Suprapubic skin (tissue), 4 donors: ENCODE measurements at regions not wholly inside any gene's neighbourhood (a gene's known extent, or its start where the extent isn't known, plus 50 kb on each side); places are given as distances from the start of the nearest gene placed in this dataset.
"Not testable (repeated sequence)": the region's sequence is repeated elsewhere in the genome, so short reads cannot be mapped to it uniquely, and the experiment has no call there.

ENCODE experiments used
- DNase-seq, 2 donors: peaks; one replicate each; pipeline ENCODE4 v3.0.0-alpha.2; 2019; ENCODE audit warnings: low spot score in 2 of 2
- H3K27ac ChIP-seq: fragments of 200-600 bp; sonication (generic); one replicate; pipeline ENCODE4 v1.5.1; 2019
- H3K27me3 ChIP-seq: fragments of 200-600 bp; sonication (generic); one replicate; pipeline ENCODE4 v1.5.1; 2019
- H3K36me3 ChIP-seq: fragments of 200-600 bp; sonication (generic); one replicate; pipeline ENCODE4 v1.5.1; 2019
- H3K4me1 ChIP-seq: fragments of 200-600 bp; sonication (generic); one replicate; pipeline ENCODE4 v1.5.1; 2019
- H3K4me3 ChIP-seq: fragments of 200-600 bp; sonication (generic); one replicate; pipeline ENCODE4 v1.5.1; 2019; ENCODE audit warnings: mild to moderate bottlenecking
- H3K9me3 ChIP-seq: fragments of 200-600 bp; sonication (generic); one replicate; pipeline ENCODE4 v1.5.1; 2019
- EP300 ChIP-seq: sonication (generic); formaldehyde crosslinking; IDR thresholded peaks from one replicate; pipeline ENCODE4 v1.6.1; 2017; ENCODE audit warnings: antibody characterized with exemption
- POLR2A ChIP-seq, 2 donors: fragments of 450-650 bp; IDR thresholded peaks; one replicate each; pipeline ENCODE4 v1.6.1; 2017; ENCODE audit warnings: antibody characterized with exemption in 2 of 2, mild to moderate bottlenecking in 2 of 2, moderate library complexity in 2 of 2
- POLR2AphosphoS5 ChIP-seq, 3 donors: sonication (generic); formaldehyde crosslinking; IDR thresholded peaks; one replicate each; pipeline ENCODE4 v1.6.1; 2017; ENCODE audit warnings: antibody characterized with exemption in 3 of 3
- WGBS: methylation state at CpG from one replicate; pipeline ENCODE4 v1.1.5; 2018; 5-methylcytosine and 5-hydroxymethylcytosine counted together
- TF ChIP-seq, protein P1 (sequence below), 2 donors: fragments of 200-600 bp in 1 of 2; fragments of 450-650 bp in 1 of 2; sonication (generic) in 1 of 2; IDR thresholded peaks; one replicate each; pipeline ENCODE4 v1.5.1; 2016 to 2019; ENCODE audit warnings: antibody characterized with exemption in 2 of 2, mild to moderate bottlenecking in 1 of 2, moderate library complexity in 1 of 2

DNA sequence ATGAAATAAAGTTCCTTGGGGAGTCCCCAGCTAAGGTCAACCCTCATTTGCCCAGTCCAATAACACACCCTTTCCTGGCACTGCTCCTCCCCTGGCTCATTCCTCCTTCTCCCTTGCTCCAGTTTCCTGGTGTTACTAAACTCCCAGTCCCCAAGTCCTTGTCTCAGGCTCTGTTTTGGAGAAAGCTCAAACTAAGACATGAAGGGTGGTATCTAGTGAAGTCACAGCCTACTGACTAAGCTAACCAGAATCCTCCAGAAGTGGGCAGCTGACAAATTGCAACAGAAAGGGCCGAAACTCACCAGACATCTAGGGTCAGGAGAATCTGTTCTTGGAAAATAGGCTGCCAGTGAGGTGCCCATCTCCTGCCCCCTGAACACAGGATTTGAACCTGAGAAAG lies 118.7 kb upstream of the NEK6 start:
- WGBS = 70% methylated on average over 1 of the region's 1 CpG
- Histone ChIP-seq H3K27me3 (no peaks in the 10 kb centered on the region), H3K4me1 (no peaks in the 10 kb centered on the region), H3K27ac (no peak overlapping the region), H3K9me3 (no peaks in the 10 kb centered on the region), H3K4me3 (no peak overlapping the region), H3K36me3 (no peaks in the 10 kb centered on the region)
- TF ChIP-seq POLR2A (IDR thresholded peaks at IDR 0.05) (no peak), POLR2AphosphoS5 (IDR thresholded peaks at IDR 0.05) (no peak), EP300 (no peak)
- TF ChIP-seq, protein P1, sequence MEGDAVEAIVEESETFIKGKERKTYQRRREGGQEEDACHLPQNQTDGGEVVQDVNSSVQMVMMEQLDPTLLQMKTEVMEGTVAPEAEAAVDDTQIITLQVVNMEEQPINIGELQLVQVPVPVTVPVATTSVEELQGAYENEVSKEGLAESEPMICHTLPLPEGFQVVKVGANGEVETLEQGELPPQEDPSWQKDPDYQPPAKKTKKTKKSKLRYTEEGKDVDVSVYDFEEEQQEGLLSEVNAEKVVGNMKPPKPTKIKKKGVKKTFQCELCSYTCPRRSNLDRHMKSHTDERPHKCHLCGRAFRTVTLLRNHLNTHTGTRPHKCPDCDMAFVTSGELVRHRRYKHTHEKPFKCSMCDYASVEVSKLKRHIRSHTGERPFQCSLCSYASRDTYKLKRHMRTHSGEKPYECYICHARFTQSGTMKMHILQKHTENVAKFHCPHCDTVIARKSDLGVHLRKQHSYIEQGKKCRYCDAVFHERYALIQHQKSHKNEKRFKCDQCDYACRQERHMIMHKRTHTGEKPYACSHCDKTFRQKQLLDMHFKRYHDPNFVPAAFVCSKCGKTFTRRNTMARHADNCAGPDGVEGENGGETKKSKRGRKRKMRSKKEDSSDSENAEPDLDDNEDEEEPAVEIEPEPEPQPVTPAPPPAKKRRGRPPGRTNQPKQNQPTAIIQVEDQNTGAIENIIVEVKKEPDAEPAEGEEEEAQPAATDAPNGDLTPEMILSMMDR (IDR thresholded peaks at IDR 0.05) = no peak
- DNase-seq = no peak

DNA sequence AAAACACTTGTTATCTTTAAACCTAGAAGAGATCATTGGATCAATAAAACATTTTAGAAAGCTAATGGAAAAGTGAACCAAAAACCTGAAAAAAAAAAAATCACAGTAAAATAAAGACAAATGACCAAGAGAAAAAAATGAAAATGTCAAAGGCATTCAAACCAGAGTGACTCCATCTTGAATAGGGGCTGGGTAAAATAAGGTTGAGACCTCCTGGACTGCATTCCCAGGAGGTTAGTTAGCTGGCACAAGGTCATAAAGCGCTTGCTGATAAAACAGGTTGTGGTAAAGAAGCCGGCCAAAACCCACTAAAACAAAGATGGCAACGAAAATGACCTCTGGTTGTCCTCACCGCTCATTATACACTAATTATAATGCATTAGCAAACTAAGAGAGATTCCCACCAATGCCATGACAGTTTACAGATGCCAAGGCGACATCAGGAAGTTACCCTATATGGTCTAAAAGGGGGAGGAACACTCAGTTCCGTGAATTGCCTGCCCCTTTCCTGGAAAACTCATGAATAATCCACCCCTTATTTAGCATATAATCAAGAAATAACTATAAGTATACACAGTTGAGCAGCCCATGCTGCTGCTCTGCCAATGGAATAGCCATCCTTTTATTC lies 116.7 kb upstream of the NEK6 start:
- TF ChIP-seq, protein P1 (IDR thresholded peaks at IDR 0.05) = no peak
- no peak for TF ChIP-seq POLR2A (IDR thresholded peaks at IDR 0.05)
- TF ChIP-seq POLR2AphosphoS5 (IDR thresholded peaks at IDR 0.05) = no peak
- TF ChIP-seq EP300 = no peak
- 85% methylated on average over 6 of the region's 6 CpGs for WGBS
- no peaks in the 10 kb centered on the region for H3K36me3 ChIP-seq
- H3K4me1 ChIP-seq = no peaks in the 10 kb centered on the region
- H3K4me3 ChIP-seq = no peak overlapping the region
- no peaks in the 10 kb centered on the region for H3K9me3 ChIP-seq
- no peak for DNase-seq
- no peaks in the 10 kb centered on the region for H3K27me3 ChIP-seq
- no peak overlapping the region for H3K27ac ChIP-seq

DNA sequence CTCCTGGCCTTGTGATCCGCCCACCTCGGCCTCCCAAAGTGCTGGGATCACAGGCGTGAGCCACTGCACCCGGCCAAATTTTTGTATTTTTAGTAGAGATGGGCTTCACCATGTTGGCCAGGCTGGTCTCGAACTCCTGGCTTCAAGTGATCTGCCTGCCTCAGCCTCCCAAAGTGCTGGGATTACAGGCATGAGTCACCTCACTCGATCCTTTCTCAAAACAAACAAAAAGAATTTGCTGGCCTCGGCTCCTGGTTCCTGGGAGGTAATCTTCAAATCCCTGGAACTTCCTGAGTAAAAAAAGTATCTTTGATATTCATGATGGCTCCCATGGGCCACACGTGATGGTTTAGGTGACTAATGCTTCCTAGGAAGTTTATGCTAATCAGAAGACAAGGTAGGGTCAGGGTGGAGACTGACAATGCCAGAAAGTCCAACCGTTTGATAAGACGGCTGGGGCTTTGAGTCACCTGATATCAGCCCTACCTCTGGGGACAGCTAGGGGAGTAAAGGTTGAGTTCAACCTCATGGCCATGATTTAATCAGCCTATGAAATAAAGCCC lies 113.1 kb upstream of the NEK6 start:
- H3K27me3 ChIP-seq, H3K27ac ChIP-seq, H3K4me1 ChIP-seq, H3K36me3 ChIP-seq, H3K9me3 ChIP-seq, DNase-seq, H3K4me3 ChIP-seq: not testable (repeated sequence)
- 59% methylated on average over 10 of the region's 10 CpGs for WGBS

DNA sequence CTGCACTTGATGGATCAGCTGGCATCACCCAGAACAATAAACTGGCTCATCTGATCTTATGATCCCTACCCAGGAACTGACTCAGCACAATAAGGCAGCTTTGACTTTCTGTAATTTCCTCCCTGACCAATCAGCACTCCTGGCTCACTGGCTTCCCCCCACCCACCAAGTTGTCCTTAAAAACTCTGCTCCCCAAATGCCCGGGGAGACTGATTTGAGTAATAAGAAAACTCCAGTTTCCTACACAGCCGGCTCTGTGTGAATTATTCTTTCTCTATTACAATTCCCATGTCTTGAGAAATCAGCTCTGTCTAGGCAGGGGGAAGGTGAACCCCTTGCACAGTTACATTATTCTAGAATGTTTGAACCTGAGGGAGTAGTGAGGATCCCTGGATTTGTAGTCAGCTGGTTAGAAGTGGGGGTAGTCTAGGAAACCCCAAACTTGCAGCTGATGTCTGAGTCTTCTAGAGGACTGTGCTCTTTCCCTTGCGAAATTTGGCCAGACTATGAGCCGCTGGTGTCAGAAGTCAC lies 111.7 kb upstream of the NEK6 start:
- Histone ChIP-seq H3K36me3 (no peaks in the 10 kb centered on the region), H3K4me3 (no peak overlapping the region), H3K27me3 (peaks cover 4% of the 10 kb centered on the region), H3K9me3 (no peaks in the 10 kb centered on the region), H3K27ac (no peak overlapping the region), H3K4me1 (no peaks in the 10 kb centered on the region)
- TF ChIP-seq, protein P1 (IDR thresholded peaks at IDR 0.05) = no peak
- TF ChIP-seq POLR2AphosphoS5 (IDR thresholded peaks at IDR 0.05) = no peak
- no peak for DNase-seq
- WGBS = 90% methylated on average over 4 of the region's 4 CpGs

DNA sequence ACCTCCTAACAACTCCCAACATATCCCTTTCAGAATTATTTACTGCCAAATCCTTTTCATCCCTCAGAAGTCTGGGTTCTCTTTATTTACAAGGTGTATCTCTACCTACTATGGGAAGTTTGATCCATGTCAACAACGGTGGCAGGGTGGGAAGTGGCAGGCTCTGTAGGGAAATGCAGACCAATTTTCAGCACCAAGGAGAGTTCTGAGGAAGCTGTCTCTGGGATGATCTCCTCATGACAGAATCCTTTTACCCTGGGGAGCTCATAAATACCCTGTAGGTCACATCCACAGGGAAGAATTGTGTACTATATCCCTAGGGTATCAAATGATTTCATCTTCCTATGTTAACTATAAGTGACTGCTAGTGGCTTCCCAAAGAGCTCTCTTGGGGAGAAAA lies 107.8 kb upstream of the NEK6 start:
- Histone ChIP-seq H3K27ac (no peak overlapping the region), H3K4me1 (no peaks in the 10 kb centered on the region), H3K36me3 (no peaks in the 10 kb centered on the region), H3K9me3 (no peaks in the 10 kb centered on the region), H3K4me3 (no peak overlapping the region), H3K27me3 (peaks cover 4% of the 10 kb centered on the region)
- no peak for DNase-seq
- TF ChIP-seq, protein P1 (IDR thresholded peaks at IDR 0.05) = no peak
- no peak for TF ChIP-seq EP300
- TF ChIP-seq POLR2AphosphoS5 (IDR thresholded peaks at IDR 0.05) = no peak
- TF ChIP-seq POLR2A (IDR thresholded peaks at IDR 0.05) = no peak
- WGBS = 30% methylated on average over 1 of the region's 1 CpG
